DND-41 (cell line): ENCODE measurements at regions not wholly inside any gene's neighbourhood (a gene's known extent, or its start where the extent isn't known, plus 50 kb on each side); places are given as distances from the start of the nearest gene placed in this dataset.
"Not testable (repeated sequence)": the region's sequence is repeated elsewhere in the genome, so short reads cannot be mapped to it uniquely, and the experiment has no call there.

Experiments
- ATAC-seq: fragments of 200-7000 bp; cut with Tn5 transposase; 3 replicates; pipeline ENCODE4 v1.9.1; 2021; ENCODE audit warnings: low read depth; ENCODE audit not compliant: insufficient read depth
- DNase-seq: peaks from one replicate; pipeline ENCODE4 v3.0.0-alpha.2; 2020
- H2AFZ ChIP-seq: 2 replicates; pipeline ENCODE4 v1.6.0; 2012; ENCODE audit warnings: low read depth, low read length
- H3K27ac ChIP-seq: 2 replicates; pipeline ENCODE4 v1.5.1; 2012; ENCODE audit warnings: low read length, inconsistent platforms
- H3K27me3 ChIP-seq: fragments of 200-600 bp; sonication (generic); 2 replicates; pipeline ENCODE4 v1.6.0; 2012; ENCODE audit warnings: low read length, mild to moderate bottlenecking, inconsistent platforms; ENCODE audit not compliant: insufficient read depth, poor library complexity
- H3K36me3 ChIP-seq: 2 replicates; pipeline ENCODE4 v1.5.1; 2012; ENCODE audit warnings: low read length, inconsistent platforms; ENCODE audit not compliant: insufficient read depth
- H3K4me1 ChIP-seq: 2 replicates; pipeline ENCODE4 v1.5.1; 2012; ENCODE audit warnings: mild to moderate bottlenecking, low read length; ENCODE audit not compliant: insufficient read depth
- H3K4me2 ChIP-seq: 2 replicates; pipeline ENCODE4 v1.6.0; 2012; ENCODE audit warnings: mild to moderate bottlenecking, moderate library complexity, low read length, inconsistent platforms; ENCODE audit not compliant: insufficient read depth
- H3K4me3 ChIP-seq, 2 experiments: fragments of 200-600 bp in 1 of 2; shearing (Covaris generic) in 1 of 2; 2 replicates each; pipeline ENCODE4 v1.5.1; 2012 to 2016; ENCODE audit warnings: inconsistent platforms in 2 of 2, low read length in 2 of 2, mild to moderate bottlenecking in 2 of 2, low read depth in 1 of 2, moderate library complexity in 1 of 2
- H3K79me2 ChIP-seq: 2 replicates; pipeline ENCODE4 v1.6.0; 2012; ENCODE audit warnings: low read length, inconsistent platforms; ENCODE audit not compliant: insufficient read depth
- H3K9ac ChIP-seq: 2 replicates; pipeline ENCODE4 v1.6.0; 2012; ENCODE audit warnings: low read depth, mild to moderate bottlenecking, inconsistent platforms, low read length, moderate library complexity
- H3K9me3 ChIP-seq: 2 replicates; pipeline ENCODE4 v1.5.1; 2012; ENCODE audit warnings: low read length, moderate library complexity, mild to moderate bottlenecking, inconsistent platforms; ENCODE audit not compliant: insufficient read depth, severe bottlenecking
- H4K20me1 ChIP-seq: 2 replicates; pipeline ENCODE4 v1.6.0; 2012; ENCODE audit warnings: low read length; ENCODE audit not compliant: insufficient read depth
- EZH2 ChIP-seq: IDR thresholded peaks from 3 replicates; pipeline ENCODE4 v1.6.1; 2012; ENCODE audit warnings: borderline replicate concordance, low read depth, mild to moderate bottlenecking, moderate library complexity, low read length, inconsistent platforms; ENCODE audit not compliant: severe bottlenecking
- TF ChIP-seq, protein P1 (sequence below): IDR thresholded peaks from 2 replicates; pipeline ENCODE4 v1.5.1; 2012; ENCODE audit warnings: borderline replicate concordance, low read length, moderate library complexity, mild to moderate bottlenecking; ENCODE audit not compliant: poor library complexity, severe bottlenecking; ENCODE audit errors: extremely low read depth

DNA sequence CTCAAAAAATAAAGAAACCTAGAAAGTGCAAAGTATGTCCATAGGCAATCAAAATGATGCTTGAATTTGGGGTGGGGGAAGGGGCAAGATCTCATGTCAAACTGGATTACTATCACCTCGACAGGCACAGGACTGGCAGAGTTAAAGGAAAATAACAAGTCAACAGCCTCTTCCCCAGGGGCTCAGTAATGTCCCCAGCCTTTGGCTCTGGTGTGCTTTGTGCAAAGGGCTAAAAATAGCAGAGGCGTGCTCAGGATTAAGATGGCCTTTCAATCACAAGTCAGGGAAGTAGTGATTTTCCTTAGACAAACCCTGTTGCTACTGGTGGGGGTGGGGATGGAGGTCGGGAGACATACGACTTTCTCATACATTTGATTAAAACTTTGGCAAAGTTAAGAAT, 63.5 kb upstream of the OLIG2 start:
- Histone ChIP-seq H3K27ac (no peak overlapping the region), H3K36me3 (no peaks in the 10 kb centered on the region), H2AFZ (no peak overlapping the region), H3K9ac (no peak overlapping the region), H3K79me2 (no peaks in the 10 kb centered on the region), H4K20me1 (no peaks in the 10 kb centered on the region), H3K4me3 (no peak overlapping the region), H3K4me1 (no peaks in the 10 kb centered on the region), H3K9me3 (no peaks in the 10 kb centered on the region), H3K4me2 (no peak overlapping the region), H3K27me3 (peaks cover 25% of the 10 kb centered on the region)
- DNase-seq (no peak), ATAC-seq (no peak)
- TF ChIP-seq EZH2 = no peak
- TF ChIP-seq, protein P1, sequence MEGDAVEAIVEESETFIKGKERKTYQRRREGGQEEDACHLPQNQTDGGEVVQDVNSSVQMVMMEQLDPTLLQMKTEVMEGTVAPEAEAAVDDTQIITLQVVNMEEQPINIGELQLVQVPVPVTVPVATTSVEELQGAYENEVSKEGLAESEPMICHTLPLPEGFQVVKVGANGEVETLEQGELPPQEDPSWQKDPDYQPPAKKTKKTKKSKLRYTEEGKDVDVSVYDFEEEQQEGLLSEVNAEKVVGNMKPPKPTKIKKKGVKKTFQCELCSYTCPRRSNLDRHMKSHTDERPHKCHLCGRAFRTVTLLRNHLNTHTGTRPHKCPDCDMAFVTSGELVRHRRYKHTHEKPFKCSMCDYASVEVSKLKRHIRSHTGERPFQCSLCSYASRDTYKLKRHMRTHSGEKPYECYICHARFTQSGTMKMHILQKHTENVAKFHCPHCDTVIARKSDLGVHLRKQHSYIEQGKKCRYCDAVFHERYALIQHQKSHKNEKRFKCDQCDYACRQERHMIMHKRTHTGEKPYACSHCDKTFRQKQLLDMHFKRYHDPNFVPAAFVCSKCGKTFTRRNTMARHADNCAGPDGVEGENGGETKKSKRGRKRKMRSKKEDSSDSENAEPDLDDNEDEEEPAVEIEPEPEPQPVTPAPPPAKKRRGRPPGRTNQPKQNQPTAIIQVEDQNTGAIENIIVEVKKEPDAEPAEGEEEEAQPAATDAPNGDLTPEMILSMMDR = no peak

GRCh38 chr21:32965129-32965680, 60.5 kb upstream of the OLIG2 start:
- Histone ChIP-seq H3K9ac (no peak overlapping the region), H2AFZ (no peak overlapping the region), H3K79me2 (no peaks in the 10 kb centered on the region), H4K20me1 (no peaks in the 10 kb centered on the region), H3K4me2 (no peak overlapping the region), H3K36me3 (no peaks in the 10 kb centered on the region), H3K27ac (no peak overlapping the region), H3K27me3 (peaks cover 16% of the 10 kb centered on the region), H3K9me3 (no peaks in the 10 kb centered on the region), H3K4me1 (no peaks in the 10 kb centered on the region), H3K4me3 (no peak overlapping the region)
- ATAC-seq (no peak), DNase-seq (no peak)
- no peak for TF ChIP-seq EZH2
- TF ChIP-seq, protein P1 = no peak

- Histone ChIP-seq H3K36me3 (no peaks in the 10 kb centered on the region), H2AFZ (no peak overlapping the region), H3K9me3 (no peaks in the 10 kb centered on the region), H3K27me3 (peaks cover 8% of the 10 kb centered on the region), H4K20me1 (no peaks in the 10 kb centered on the region), H3K4me3 (no peak overlapping the region), H3K79me2 (no peaks in the 10 kb centered on the region), H3K4me1 (no peaks in the 10 kb centered on the region), H3K4me2 (no peak overlapping the region), H3K27ac (no peak overlapping the region), H3K9ac (no peak overlapping the region)
- ATAC-seq (no peak), DNase-seq (no peak)
- TF ChIP-seq EZH2 = no peak
- TF ChIP-seq, protein P1 = no peak
These were observed 59.6 kb upstream of the OLIG2 start for GRCh38 chr21:32966120-32966519.

- not testable (repeated sequence) for ATAC-seq, H2AFZ ChIP-seq, H3K4me1 ChIP-seq, H3K79me2 ChIP-seq, DNase-seq, H3K27ac ChIP-seq, H3K9me3 ChIP-seq, H3K36me3 ChIP-seq, H3K4me3 ChIP-seq, H3K4me2 ChIP-seq, H3K9ac ChIP-seq, H4K20me1 ChIP-seq, H3K27me3 ChIP-seq
These were observed 57.6 kb upstream of the OLIG2 start for GRCh38 chr21:32968103-32968502.
